GM21526 (cell line): ENCODE measurements at regions not wholly inside any gene's neighbourhood (a gene's known extent, or its start where the extent isn't known, plus 50 kb on each side); places are given as distances from the start of the nearest gene placed in this dataset.

Experiments
- ATAC-seq: cut with Tn5 transposase; IDR thresholded peaks from one replicate; pipeline ENCODE4 v1.9.1; 2021; ENCODE audit warnings: moderate library complexity; ENCODE audit not compliant: unreplicated experiment, low FRiP score

- ATAC-seq = no peak
Observed at GRCh38 chr4:165610679-165611437, 232.1 kb downstream of the CPE start.

DNA sequence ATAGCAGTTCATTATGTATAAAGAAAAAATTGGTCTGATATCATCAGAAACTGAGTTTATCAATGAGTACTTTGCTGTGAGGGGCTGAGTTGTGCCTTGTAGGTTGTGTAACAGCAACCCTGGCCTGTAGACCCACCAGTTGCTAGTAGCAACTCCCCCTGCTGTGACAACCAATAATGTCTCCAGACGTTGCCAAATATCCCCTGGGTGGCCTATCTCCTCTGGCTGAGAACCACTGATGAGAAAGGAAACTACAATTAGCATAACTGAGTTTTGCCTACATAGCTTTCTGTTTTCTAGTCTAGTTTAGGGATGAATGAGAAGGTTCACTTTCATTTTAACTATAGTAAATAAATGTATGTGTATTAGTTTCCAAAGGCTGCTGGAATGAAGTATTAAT, 234.1 kb downstream of the CPE start:
- ATAC-seq = peak; percentile 90

- no peak for ATAC-seq
Observed at GRCh38 chr4:165613581-165613980, 234.8 kb downstream of the CPE start.

GRCh38 chr4:165620913-165621312, 242.1 kb downstream of the CPE start:
- ATAC-seq = no peak

GRCh38 chr4:165621983-165622382, 243.2 kb downstream of the CPE start:
- ATAC-seq = no peak

DNA sequence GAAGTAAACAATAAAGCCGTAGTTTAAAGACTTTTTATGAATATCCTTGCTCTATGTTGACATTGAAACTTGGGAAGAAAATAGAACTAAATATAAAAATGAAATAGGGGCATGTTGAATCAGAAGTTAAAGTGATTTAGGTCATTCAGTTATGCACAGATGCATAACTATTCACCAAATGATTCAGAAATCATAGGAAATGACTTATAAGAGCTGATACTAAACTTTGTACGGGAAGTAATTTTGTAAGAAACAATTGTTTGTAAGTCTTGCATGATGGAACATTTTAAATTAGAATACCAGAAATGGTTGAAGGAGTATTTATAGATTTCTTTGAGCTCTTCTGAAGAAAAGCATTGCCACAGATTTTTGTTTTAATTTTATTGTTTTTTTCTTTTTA, 246.5 kb downstream of the CPE start:
- ATAC-seq = no peak

GRCh38 chr4:165626316-165626715, 246.7 kb upstream of the TLL1 start:
- no peak for ATAC-seq

DNA sequence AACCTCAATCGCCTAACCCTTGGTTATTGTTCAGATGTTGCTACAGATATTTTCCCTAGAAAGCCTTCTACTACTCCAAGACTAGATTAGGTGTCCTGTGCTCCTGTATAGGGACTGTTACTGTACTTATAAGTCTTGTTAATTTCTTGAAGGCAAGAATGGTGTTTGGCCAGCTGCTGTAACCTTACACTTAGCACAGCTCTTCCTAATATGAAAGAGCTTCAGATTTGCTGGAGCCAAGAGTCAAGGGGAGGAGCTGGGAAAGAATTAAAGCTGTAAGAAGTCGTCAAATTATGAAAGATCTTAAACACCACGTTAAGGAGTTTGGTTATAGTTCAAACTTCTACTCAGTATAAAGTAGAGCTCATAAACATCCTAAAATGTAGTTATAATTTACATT, 245.9 kb upstream of the TLL1 start:
- no peak for ATAC-seq

DNA sequence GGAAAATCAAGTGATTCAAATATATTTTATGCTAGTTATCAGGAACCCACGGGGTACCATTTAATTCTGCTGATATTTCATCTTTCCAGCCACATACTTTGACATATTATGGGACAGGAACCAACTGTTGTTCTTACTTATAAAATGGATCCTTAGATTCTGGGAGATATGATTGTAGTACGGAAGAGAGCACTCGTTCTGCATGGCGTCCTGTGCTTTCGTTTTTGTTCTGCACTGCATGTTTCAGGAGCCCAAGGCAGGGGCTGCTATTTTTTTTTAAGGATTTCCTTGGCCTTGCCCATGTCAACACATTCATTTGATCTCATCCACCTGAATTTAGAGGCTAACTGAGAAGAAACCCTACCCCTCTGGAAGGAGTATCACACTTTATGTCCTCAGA, 245.5 kb upstream of the TLL1 start:
- no peak for ATAC-seq

DNA sequence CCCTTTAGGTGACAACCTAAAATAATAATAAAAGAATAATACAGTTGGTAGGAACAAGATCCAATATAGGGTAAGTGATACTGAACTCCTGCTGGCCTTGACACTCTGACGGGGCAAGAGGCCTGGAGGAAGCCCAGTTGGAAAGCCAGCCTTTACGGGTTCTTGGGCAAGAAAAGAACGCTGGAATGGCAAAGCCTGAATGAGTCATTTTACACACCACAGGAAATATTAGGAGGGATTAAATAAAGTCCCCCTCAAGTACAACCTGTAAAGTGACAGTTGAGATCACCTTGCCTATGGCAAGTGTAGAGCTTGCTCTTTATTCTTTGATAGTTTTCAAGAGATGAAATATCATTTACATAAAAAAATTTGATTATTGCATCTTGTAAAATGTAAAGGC, 244.5 kb upstream of the TLL1 start:
- ATAC-seq = no peak

- no peak for ATAC-seq
Observed at GRCh38 chr4:165630671-165631070, 242.4 kb upstream of the TLL1 start.

DNA sequence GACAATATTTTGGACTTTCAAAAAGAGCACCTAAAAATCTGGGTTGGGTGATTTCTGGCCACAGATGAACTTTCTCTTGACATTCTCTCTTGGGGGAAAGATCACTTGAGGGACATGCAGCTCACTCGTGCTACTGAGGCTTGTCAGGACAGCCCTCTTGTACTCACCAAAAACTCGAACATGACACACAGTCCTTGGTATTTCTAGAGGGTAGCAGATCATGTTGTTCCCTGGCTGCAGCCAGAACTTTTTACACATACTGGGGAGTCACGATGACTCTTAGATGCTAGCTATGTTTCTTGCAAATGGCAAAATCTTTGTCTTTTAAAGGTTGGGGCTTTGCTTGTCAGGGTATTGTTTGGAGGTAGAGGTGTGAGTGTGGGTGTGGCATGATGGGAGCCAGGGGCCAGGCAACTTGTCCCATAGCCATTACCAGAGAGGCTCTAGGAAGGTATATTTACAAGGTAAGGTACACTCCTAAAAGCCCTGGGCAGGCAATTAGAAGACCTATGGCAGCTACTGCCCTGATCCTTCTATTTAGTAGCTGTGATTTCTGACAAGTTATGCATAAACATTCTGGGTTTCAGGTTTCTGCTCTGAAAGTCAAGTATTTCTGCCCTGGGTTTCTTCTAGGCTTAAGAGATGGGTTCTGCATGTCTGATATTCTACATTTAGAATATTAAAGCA, 241.7 kb upstream of the TLL1 start:
- no peak for ATAC-seq

GRCh38 chr4:165631912-165632311, 241.1 kb upstream of the TLL1 start:
- ATAC-seq = no peak

- ATAC-seq = no peak
Observed at GRCh38 chr4:165634766-165635165, 238.3 kb upstream of the TLL1 start.

DNA sequence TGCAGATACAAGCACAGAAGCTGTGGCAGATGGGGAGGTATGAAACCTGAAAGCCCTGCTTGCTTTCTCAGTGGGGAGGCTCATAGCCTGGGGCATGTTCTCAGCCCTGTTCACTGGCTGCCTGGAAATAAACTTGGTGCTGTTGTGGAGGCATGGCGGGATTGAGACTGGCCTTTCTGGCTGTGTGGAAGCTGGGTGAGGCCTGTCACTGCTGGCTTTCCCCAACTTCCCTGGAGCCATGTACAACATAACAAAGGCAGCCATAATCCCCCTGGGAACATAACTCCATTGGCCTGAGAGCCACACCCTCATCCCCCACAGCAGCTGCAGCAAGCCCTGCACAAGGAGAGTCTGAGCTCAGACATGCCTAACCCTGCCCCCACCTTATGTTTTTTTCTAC, 237.7 kb upstream of the TLL1 start:
- ATAC-seq = no peak

- ATAC-seq = no peak
Observed at GRCh38 chr4:165635951-165636350, 237.1 kb upstream of the TLL1 start.

DNA sequence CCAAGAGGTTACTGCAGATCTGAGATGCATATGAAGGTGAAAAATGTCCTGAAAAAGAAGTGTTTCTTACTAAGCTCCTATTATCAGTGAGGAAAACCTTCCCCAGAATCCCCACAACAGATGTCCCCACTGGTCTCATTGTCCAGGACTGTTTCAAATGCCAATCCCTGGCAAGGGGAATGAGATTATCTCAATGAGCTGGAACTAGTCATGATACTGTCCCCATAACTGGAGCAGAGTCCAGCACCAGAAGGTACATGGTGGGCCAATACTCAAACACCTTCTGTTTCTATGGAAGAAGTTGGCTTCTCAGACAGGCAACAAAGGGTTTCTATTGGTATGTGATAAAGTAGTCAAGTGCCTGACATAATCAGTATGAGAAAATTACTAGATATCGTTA, 221.1 kb upstream of the TLL1 start:
- ATAC-seq = no peak

DNA sequence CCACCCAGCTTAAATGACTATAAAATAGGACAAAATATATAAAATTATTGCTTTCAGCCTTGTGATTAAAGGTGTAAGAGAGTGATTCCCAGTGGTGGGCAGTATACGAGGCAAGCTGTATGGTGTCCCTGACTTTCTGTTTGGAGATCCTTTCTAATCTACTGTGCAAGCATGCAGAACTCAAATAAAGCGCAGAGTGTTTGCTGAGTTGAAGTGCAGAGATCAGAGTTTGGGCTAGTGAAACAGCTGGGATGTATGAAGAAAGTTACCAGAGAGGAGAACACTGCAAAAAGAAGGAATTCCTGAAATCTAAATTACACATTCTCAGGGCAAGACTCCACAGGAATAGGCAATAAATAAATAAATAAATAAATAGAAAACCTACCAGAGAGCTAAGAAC, 218.5 kb upstream of the TLL1 start:
- no peak for ATAC-seq

GRCh38 chr4:165656399-165656798, 216.6 kb upstream of the TLL1 start:
- ATAC-seq = no peak

DNA sequence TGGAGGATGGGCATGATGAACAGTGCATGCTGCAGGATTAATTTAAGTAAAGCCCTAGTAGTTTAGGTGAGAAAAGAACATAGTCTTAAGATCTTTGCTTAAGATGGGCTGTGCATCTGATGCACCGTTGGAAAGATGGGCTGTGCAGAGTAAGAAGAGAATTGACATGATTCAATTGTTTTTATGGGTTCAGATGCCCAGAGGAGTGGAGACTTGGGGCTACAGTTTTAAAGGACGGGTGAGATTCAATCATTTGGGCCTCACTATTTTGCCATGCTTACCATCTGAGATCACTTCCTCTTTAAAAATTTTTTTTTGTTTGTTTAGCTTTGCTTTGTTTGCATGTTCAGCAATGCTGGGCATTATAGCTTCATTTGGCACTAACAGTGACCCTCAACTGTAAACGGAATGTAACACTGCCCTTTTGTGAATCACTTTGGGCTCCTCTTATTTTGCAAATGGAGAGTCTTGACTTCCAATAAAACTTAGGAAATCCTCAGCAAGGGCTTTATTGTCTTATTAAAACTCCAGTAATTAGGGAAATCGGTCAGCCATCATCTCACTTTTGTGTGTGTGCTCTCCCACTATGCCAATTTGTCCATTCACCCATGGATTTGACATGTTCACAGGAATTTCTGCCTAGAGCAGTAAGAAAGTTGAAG, 216.1 kb upstream of the TLL1 start:
- no peak for ATAC-seq

GRCh38 chr4:165662341-165662740, 210.7 kb upstream of the TLL1 start:
- ATAC-seq = no peak

- ATAC-seq = no peak
Observed at GRCh38 chr4:165663411-165663810, 209.6 kb upstream of the TLL1 start.
